HL-60 (cell line): ENCODE measurements at regions not wholly inside any gene's neighbourhood (a gene's known extent, or its start where the extent isn't known, plus 50 kb on each side); places are given as distances from the start of the nearest gene placed in this dataset.

Experiments used
- CTCF ChIP-seq: IDR thresholded peaks from one replicate; pipeline ENCODE4 v1.5.1; 2011; ENCODE audit warnings: low read length, control low read depth, inconsistent platforms; ENCODE audit not compliant: insufficient read depth
- POLR2AphosphoS5 ChIP-seq: IDR thresholded peaks from 2 replicates; pipeline ENCODE4 v1.6.1; 2012; ENCODE audit warnings: low read depth

- no peak for TF ChIP-seq CTCF
- TF ChIP-seq POLR2AphosphoS5: no peak
These were observed 135.0 kb upstream of the MTNR1B start for GRCh38 chr11:92834296-92835020.
